Progenitor cell of endocrine pancreas (in vitro differentiated cells): ENCODE measurements at regions not wholly inside any gene's neighbourhood (a gene's known extent, or its start where the extent isn't known, plus 50 kb on each side); places are given as distances from the start of the nearest gene placed in this dataset.

ENCODE experiments used
- DNase-seq: peaks from one replicate; pipeline ENCODE4 v3.0.0; 2021; ENCODE audit warnings: low spot score; ENCODE audit not compliant: unreplicated experiment
- H3K27ac Mint-ChIP-seq: 2 replicates; pipeline ENCODE4 v1.8.0; 2021; ENCODE audit warnings: mild to moderate bottlenecking, moderate library complexity, mixed read lengths
- H3K27me3 Mint-ChIP-seq: 2 replicates; pipeline ENCODE4 v1.8.0; 2021; ENCODE audit warnings: mixed read lengths
- H3K36me3 Mint-ChIP-seq: 2 replicates; pipeline ENCODE4 v1.8.0; 2022; ENCODE audit warnings: mixed read lengths; ENCODE audit not compliant: insufficient read depth
- H3K4me1 Mint-ChIP-seq: 2 replicates; pipeline ENCODE4 v1.8.0; 2021; ENCODE audit warnings: low read depth, mixed read lengths
- H3K4me3 Mint-ChIP-seq: 2 replicates; pipeline ENCODE4 v1.8.0; 2021; ENCODE audit warnings: low read depth, mild to moderate bottlenecking, moderate library complexity, mixed read lengths
- H3K9me3 Mint-ChIP-seq: 2 replicates; pipeline ENCODE4 v1.8.0; 2021; ENCODE audit warnings: low read depth, mixed read lengths
- CTCF ChIP-seq: fragments of 200-600 bp; sonication (generic); IDR thresholded peaks from one replicate; pipeline ENCODE4 v1.5.0; 2021; ENCODE audit warnings: antibody characterized with exemption, mild to moderate bottlenecking; ENCODE audit not compliant: unreplicated experiment

- no peak overlapping the region for H3K4me3 Mint-ChIP-seq
- peaks cover 9% of the 10 kb centered on the region for H3K27me3 Mint-ChIP-seq
- no peaks in the 10 kb centered on the region for H3K9me3 Mint-ChIP-seq
- DNase-seq: no peak
- TF ChIP-seq CTCF: no peak
- H3K4me1 Mint-ChIP-seq: peaks cover 23% of the 10 kb centered on the region
- H3K27ac Mint-ChIP-seq: no peak overlapping the region
- H3K36me3 Mint-ChIP-seq: no peaks in the 10 kb centered on the region
Measured at GRCh38 chr9:86720639-86721225, 226.6 kb downstream of the GAS1 start.

DNA sequence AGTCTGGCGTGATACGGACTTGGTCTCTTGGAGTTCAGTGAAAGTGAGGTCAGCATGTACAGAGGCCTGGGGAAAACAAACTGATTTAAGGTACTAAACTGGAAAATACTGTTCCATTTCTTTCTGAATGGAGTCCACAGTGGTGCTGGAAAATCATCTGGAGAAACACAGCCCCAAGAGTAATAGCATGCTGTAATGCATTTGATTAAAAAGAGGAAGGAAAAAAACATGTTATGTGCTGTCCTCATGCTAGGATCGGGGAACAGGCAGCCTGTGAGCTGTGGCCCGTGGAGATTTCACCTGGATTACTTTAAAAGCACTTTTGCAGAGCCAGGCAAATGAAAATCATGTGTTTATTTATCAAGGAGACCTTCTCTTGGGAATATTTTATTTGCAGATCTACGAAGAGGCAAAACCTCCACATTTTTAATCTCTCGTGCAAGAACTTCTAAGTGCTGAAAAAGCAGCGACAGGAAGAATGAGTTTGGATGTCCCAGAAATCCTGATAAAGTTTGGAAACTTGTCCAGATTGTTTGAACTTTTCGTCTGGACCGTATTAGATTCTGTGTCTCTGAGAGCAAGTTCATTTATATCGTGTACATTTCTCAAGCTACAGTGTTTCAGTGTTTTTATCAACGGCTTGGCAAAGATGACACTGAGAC lies 228.8 kb downstream of the GAS1 start:
- no peaks in the 10 kb centered on the region for H3K9me3 Mint-ChIP-seq
- H3K27ac Mint-ChIP-seq: no peak overlapping the region
- TF ChIP-seq CTCF: no peak
- peaks cover 23% of the 10 kb centered on the region for H3K4me1 Mint-ChIP-seq
- DNase-seq: no peak
- no peak overlapping the region for H3K4me3 Mint-ChIP-seq
- H3K36me3 Mint-ChIP-seq: no peaks in the 10 kb centered on the region
- peaks cover 9% of the 10 kb centered on the region for H3K27me3 Mint-ChIP-seq

DNA sequence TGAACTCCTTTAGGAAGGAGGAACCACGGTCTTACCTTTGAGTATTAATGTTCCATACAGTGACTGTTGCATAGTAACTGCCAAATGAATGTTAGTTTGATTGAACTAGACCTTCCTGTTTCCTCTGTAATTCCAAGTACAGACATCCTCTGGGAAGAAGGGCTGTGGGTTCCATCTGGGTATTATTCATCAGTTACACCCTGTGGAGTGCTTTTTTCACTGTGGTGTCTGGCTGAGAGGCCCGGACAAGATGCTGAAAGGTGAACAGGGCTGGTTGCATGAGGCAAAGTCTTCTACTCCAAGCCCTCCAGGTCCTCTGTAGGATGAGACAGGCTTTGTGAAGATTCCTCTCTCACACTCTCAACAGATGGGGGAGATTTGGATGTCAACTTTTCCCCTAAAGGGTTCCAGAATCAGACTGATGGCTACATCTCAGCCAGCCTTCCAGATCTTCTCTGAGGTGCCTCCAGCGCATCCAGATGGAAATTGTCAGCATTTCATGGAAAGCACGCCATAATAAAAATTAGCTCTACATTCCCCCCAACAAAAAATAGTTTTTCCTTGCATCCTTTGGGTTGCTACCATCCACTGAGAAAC lies 230.9 kb downstream of the GAS1 start:
- Mint-ChIP-seq H3K9me3 (no peaks in the 10 kb centered on the region), H3K36me3 (no peaks in the 10 kb centered on the region), H3K27me3 (peaks cover 9% of the 10 kb centered on the region), H3K4me1 (peaks cover 3% of the 10 kb centered on the region), H3K27ac (no peak overlapping the region), H3K4me3 (no peak overlapping the region)
- no peak for DNase-seq
- no peak for TF ChIP-seq CTCF

DNA sequence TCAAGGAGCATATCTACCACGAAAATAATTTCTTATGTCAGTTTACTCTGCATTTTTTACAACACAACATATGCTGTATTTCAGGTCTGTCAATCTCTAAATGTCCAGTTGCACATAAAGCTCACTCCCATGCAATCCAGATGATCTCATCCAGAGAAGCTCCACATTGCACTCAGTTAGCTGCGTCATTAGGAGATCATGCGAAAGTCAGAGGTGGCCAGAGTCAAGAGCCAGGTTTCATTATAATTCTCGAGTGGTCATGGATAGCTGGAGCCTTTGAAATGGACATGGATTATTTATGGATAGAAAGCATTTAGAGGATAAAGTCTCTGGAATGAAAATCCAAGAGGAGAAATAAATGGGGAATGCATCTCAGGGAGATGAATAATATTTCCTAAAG lies 232.3 kb downstream of the GAS1 start:
- H3K9me3 Mint-ChIP-seq: no peaks in the 10 kb centered on the region
- TF ChIP-seq CTCF: no peak
- no peaks in the 10 kb centered on the region for H3K36me3 Mint-ChIP-seq
- no peak overlapping the region for H3K27ac Mint-ChIP-seq
- H3K4me3 Mint-ChIP-seq: no peak overlapping the region
- H3K27me3 Mint-ChIP-seq: peaks cover 9% of the 10 kb centered on the region
- DNase-seq: no peak
- no peaks in the 10 kb centered on the region for H3K4me1 Mint-ChIP-seq

GRCh38 chr9:86713970-86714369 lies 233.3 kb downstream of the GAS1 start:
- Mint-ChIP-seq H3K4me3 (no peak overlapping the region), H3K4me1 (no peaks in the 10 kb centered on the region), H3K27me3 (peaks cover 10% of the 10 kb centered on the region), H3K9me3 (no peaks in the 10 kb centered on the region), H3K27ac (no peak overlapping the region), H3K36me3 (no peaks in the 10 kb centered on the region)
- no peak for TF ChIP-seq CTCF
- DNase-seq: no peak
